ENCODE measurements at regions not wholly inside any gene's neighbourhood (a gene's known extent, or its start where the extent isn't known, plus 50 kb on each side); places are given as distances from the start of the nearest gene placed in this dataset.

DNA sequence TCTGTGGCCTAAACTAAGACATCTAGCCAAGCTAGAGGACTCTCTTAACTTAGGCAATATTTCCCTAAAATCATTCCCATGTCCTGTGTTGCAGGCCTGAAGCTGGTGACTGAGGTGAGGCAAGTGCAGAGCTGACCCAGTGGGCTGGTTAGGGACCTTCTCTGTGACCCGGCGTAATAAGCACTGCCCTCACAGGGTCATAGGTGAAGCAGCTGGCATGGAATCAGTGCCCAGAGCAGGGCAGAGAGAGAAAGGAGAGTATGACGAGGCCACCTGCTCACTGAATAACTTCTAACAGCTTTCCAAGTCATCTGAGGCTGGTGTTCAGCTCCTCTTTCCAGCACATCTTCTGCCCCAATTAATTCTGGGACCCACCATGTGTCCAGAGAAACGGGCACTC, 197.0 kb downstream of the ANAPC1 start:
- H3K27me3 Mint-ChIP-seq, result peaks cover 3% of the 10 kb centered on the region
- no peak overlapping the region for H3K4me3 Mint-ChIP-seq
- ATAC-seq (ENCODE audit: low read depth) (no peak), DNase-seq (ENCODE audit: low spot score in 2 of 2) (no peak)
- H3K36me3 Mint-ChIP-seq, result no peaks in the 10 kb centered on the region
- H3K9me3 Mint-ChIP-seq, result no peaks in the 10 kb centered on the region
- H3K27ac Mint-ChIP-seq, result no peak overlapping the region
- no peaks in the 10 kb centered on the region for H3K4me1 Mint-ChIP-seq

DNA sequence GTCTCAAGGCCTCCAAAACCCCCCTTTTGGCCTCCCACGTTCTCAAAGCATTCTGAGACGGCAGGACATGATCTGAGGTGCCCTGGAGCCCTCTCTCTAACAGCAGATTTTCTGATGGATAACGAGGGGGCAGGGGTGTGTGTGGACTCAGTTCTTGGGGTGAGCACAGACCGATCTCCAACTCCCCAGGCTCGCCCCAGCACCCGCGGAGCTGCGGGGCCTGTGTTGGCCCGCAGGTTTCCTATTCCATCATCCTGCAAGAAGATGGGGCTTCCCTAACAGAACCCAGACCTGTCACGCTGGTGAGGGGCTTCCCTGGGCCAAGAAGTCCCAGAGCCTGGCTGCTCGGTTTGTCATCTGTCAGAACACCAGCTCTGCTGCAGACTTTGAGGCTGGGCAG, 196.1 kb downstream of the ANAPC1 start:
- Mint-ChIP-seq H3K27ac (no peak overlapping the region), H3K4me3 (no peak overlapping the region), H3K4me1 (no peaks in the 10 kb centered on the region), H3K9me3 (no peaks in the 10 kb centered on the region), H3K27me3 (peaks cover 3% of the 10 kb centered on the region), H3K36me3 (no peaks in the 10 kb centered on the region)
- DNase-seq (ENCODE audit: low spot score in 2 of 2) (no peak), ATAC-seq (ENCODE audit: low read depth) (no peak)

DNA sequence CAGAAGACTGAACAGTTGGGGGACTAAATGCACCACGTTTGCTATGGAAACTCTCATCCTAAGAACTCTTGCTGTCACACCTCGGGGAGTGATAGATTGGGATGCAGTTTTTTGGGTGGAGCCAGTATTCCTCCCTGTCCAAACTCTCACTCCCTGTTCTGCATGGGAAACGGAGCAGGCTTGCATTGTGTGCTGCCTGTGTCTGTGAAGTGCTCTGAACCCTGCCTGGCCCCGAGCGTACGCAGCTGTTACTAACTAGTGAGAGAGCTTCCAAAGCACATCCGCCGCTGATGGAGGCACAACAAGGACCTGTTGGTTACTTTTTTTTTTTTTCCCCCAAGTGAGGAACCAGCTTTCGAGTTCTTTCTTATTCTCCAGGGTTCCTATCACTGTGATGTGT, 195.5 kb downstream of the ANAPC1 start:
- Mint-ChIP-seq H3K4me3 (no peak overlapping the region), H3K4me1 (no peaks in the 10 kb centered on the region), H3K9me3 (no peaks in the 10 kb centered on the region), H3K27ac (no peak overlapping the region), H3K27me3 (peaks cover 5% of the 10 kb centered on the region), H3K36me3 (no peaks in the 10 kb centered on the region)
- DNase-seq (ENCODE audit: low spot score in 2 of 2) (no peak), ATAC-seq (ENCODE audit: low read depth) (no peak)

DNA sequence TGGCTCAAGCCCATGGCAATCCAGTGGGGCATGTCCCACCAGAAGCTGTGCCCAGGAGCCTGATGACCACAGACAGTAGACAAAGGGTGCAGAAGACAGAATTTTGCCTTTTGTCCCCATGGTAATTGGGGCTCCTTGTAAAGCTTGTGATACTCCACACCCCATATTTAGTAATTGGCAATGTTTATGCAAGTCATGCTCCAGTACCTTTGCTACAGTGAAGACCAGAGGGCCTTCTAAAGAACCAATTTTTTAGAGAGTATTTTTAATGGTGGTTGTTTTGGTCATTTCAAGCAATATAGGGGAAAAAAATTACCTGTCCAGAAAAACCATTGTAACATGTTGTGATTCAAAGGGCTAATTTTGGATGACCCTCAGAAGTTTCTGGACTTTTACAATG, 194.8 kb downstream of the ANAPC1 start:
- no peak for DNase-seq (ENCODE audit: low spot score in 2 of 2)
- Mint-ChIP-seq H3K27me3 (peaks cover 7% of the 10 kb centered on the region), H3K27ac (no peak overlapping the region), H3K36me3 (peaks cover 2% of the 10 kb centered on the region), H3K9me3 (peaks cover 2% of the 10 kb centered on the region), H3K4me1 (no peaks in the 10 kb centered on the region), H3K4me3 (no peak overlapping the region)
- ATAC-seq (ENCODE audit: low read depth), result no peak

DNA sequence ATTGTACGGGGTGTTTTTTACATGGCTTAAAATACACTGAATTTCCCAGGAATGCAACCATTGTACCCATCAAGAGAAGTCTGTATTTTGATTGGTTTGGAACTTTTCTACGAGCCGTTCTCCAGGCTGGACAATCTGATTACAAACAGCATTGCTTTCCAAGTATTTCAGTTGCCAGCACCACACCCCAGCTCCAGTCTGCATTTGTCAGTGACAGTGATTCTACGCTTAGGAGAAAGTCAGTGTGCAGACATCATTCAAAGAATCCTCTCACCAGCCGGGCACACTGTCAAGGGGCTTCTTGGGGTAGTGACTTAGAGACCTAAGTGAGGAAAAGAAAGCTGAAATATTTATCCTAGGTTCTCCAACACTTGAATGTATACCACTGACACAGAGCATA, 194.1 kb downstream of the ANAPC1 start:
- no peak overlapping the region for H3K27ac Mint-ChIP-seq
- peaks cover 2% of the 10 kb centered on the region for H3K9me3 Mint-ChIP-seq
- ATAC-seq (ENCODE audit: low read depth), result no peak
- H3K36me3 Mint-ChIP-seq, result peaks cover 3% of the 10 kb centered on the region
- no peak overlapping the region for H3K4me3 Mint-ChIP-seq
- no peaks in the 10 kb centered on the region for H3K4me1 Mint-ChIP-seq
- peaks cover 8% of the 10 kb centered on the region for H3K27me3 Mint-ChIP-seq
- no peak for DNase-seq (ENCODE audit: low spot score in 2 of 2)

DNA sequence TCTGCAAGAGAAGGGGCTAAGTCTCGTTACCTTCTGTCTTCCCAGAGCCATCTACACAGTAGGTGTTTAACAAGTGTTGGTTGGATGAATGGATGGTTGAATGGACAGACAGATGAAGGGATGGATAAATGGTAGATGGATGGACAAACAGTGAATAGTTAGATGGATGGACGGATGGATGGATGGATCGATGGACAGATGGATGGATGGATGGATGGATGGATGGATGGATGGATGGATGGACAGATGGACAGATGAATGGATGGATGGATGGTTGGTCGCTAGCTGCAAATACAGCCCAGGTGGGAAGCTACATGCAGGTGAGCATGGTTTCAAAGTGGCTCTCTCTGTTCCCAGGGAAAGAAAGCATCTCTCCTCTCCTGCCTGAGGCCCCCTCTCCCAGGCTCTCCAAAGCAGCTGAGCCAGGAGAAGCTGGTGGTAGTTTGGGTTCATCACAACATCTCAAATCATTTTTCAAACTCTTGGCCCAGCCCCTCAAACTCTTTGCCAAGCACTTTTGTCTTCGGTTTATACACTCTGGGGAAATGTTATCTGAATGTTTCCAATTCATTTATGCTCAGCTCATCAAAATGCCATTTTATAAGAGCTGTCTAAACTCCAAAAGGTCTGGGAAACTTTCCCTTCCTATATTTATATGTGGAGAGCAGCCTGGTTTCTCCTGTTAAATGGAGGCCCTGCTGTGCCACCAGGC, 192.7 kb downstream of the ANAPC1 start:
- DNase-seq (ENCODE audit: low spot score in 2 of 2) (no peak), ATAC-seq (ENCODE audit: low read depth) (no peak)
- H3K27ac Mint-ChIP-seq, result no peak overlapping the region
- H3K9me3 Mint-ChIP-seq, result peaks cover 4% of the 10 kb centered on the region
- H3K27me3 Mint-ChIP-seq, result peaks cover 9% of the 10 kb centered on the region
- no peaks in the 10 kb centered on the region for H3K4me1 Mint-ChIP-seq
- H3K4me3 Mint-ChIP-seq, result no peak overlapping the region
- peaks cover 4% of the 10 kb centered on the region for H3K36me3 Mint-ChIP-seq

DNA sequence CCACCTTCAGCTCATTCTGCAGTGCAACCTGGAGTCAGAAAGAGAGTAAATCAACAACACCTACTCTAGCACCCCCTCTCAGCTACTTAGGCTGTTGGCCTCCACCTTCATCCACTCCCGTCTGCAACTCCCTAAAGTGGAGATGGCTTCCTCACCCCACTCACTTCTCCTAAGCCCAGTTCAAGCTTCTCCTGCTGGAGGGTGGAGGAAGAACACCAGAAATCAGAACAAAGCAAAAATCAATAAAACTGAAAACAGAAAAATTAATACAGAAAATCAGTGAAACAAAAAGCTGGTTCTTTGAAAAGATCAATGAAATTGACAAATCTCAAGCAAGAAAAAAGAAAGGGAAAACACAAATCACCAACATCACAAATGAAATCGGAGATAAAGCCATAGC, 191.7 kb downstream of the ANAPC1 start:
- no peaks in the 10 kb centered on the region for H3K4me1 Mint-ChIP-seq
- no peak overlapping the region for H3K4me3 Mint-ChIP-seq
- H3K27ac Mint-ChIP-seq, result no peak overlapping the region
- peaks cover 4% of the 10 kb centered on the region for H3K36me3 Mint-ChIP-seq
- no peak for DNase-seq (ENCODE audit: low spot score in 2 of 2)
- ATAC-seq (ENCODE audit: low read depth), result no peak
- peaks cover 9% of the 10 kb centered on the region for H3K27me3 Mint-ChIP-seq
- peaks cover 4% of the 10 kb centered on the region for H3K9me3 Mint-ChIP-seq

DNA sequence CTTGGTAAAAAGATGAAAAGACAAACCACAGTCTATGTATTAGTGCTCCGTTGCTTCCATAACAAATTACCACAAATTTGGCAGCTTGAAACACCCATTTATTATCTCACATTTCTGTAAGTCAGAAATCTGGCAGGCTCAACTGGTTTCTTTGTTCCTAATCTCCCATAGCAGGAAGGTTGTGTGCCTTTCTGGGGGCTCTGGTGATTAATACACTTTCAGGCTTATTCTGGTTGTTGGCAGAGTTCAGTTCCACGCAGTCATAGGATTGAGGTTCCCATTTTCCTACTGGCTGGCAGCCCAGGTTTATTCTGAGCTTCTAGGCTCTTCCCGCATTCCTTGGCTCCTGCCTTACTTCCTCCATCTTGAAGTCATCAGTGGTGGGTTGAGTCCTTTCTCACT, 189.3 kb downstream of the ANAPC1 start:
- no peak overlapping the region for H3K4me3 Mint-ChIP-seq
- H3K4me1 Mint-ChIP-seq, result peaks cover 6% of the 10 kb centered on the region
- ATAC-seq (ENCODE audit: low read depth), result no peak
- peaks cover 4% of the 10 kb centered on the region for H3K9me3 Mint-ChIP-seq
- peaks cover 4% of the 10 kb centered on the region for H3K36me3 Mint-ChIP-seq
- H3K27ac Mint-ChIP-seq, result no peak overlapping the region
- H3K27me3 Mint-ChIP-seq, result peaks cover 14% of the 10 kb centered on the region
- no peak for DNase-seq (ENCODE audit: low spot score in 2 of 2)

DNA sequence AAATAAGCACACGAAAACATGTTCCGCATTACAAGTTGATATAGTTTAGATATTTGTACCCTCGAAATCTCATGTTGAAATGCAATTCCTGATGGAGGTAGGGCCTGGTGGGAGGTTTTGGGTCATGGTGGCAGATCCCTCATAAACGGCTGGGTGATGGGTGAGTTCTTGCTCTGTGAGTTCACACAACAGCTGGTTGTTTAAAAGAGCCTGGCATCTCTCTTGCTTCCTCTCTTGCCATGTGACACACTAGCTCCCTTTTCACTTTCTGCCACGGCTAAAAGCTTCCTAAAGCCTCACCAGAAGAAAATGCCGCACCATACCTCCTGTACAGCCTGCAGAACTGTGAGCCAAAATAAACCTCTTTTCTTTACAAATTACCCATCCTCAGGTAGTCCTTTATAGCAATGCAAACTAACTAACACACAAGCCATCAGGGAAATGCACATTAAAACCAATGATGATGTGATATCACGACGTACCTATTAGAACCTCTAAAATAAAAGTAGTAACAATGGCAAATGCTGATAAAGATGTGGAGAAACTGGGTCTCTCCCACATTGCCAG, 188.5 kb downstream of the ANAPC1 start:
- Mint-ChIP-seq H3K36me3 (peaks cover 4% of the 10 kb centered on the region), H3K9me3 (peaks cover 4% of the 10 kb centered on the region), H3K4me1 (peaks cover 6% of the 10 kb centered on the region), H3K27me3 (peaks cover 14% of the 10 kb centered on the region), H3K27ac (no peak overlapping the region), H3K4me3 (no peak overlapping the region)
- ATAC-seq (ENCODE audit: low read depth), result no peak
- DNase-seq (ENCODE audit: low spot score in 2 of 2), result no peak

DNA sequence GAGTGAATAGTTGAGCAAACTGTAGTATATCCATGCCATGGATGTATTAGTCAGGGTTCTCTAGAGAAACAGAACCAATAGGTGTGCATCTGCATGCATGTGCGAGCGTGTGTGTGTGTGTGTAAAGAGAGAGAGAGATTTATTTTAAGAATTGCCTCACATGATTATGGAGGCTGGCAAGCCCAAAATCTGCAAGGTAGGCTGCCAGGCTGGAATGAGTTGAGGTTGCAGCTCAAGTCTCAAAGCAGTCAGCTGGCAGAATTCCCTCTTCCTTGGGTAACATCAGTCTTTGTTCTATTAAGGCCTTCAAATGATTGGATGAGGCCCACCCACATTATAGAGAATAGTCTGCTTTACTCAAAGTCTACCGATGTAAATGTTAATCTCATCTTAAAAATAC, 187.8 kb downstream of the ANAPC1 start:
- Mint-ChIP-seq H3K27me3 (peaks cover 11% of the 10 kb centered on the region), H3K4me3 (no peak overlapping the region), H3K9me3 (peaks cover 4% of the 10 kb centered on the region), H3K4me1 (peaks cover 6% of the 10 kb centered on the region), H3K27ac (no peak overlapping the region), H3K36me3 (peaks cover 4% of the 10 kb centered on the region)
- ATAC-seq (ENCODE audit: low read depth), result no peak
- DNase-seq (ENCODE audit: low spot score in 2 of 2), result no peak

DNA sequence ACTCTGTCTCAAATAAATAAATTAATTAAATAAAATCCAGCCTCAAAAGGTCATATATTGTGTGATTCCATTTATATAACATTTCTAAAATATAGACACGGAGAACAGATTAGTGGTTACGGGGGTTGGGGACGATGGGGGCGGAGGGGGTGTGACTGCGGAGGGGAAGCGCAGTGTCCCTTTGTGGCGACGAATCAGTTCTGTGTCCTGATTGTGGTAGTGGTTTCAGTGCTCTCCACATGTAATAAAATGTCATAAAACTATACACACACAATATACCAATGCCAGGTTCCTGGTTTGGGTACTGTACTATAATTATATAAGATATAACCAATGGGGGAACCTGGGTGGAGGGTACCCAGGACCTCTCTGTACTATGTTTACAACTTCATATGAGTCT, 186.4 kb downstream of the ANAPC1 start:
- Mint-ChIP-seq H3K27ac (no peak overlapping the region), H3K4me3 (no peak overlapping the region), H3K36me3 (peaks cover 4% of the 10 kb centered on the region), H3K27me3 (peaks cover 13% of the 10 kb centered on the region), H3K4me1 (peaks cover 8% of the 10 kb centered on the region), H3K9me3 (peaks cover 4% of the 10 kb centered on the region)
- ATAC-seq (ENCODE audit: low read depth) (no peak), DNase-seq (ENCODE audit: low spot score in 2 of 2) (no peak)

DNA sequence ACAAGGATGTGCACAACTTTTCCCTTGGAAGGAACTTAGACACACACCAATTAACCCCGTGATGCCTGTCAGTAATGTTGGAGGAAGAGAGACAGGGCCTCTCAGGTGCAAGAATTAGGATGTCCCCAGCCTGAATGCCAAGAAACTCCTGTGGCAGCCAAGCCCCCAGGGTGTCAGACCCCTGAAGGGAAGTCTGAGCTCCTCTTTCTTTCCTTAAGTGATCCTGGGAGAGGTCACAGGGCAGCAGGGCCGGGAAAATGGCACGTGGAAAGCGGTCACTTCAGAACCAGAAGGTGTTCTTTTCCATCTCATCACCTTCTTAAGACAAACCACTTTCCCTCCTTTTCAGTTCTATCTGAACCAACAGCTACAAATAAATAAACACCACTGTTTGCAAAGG, 185.9 kb downstream of the ANAPC1 start:
- Mint-ChIP-seq H3K4me1 (peaks cover 8% of the 10 kb centered on the region), H3K36me3 (peaks cover 4% of the 10 kb centered on the region), H3K27ac (no peak overlapping the region), H3K27me3 (peaks cover 13% of the 10 kb centered on the region), H3K9me3 (peaks cover 4% of the 10 kb centered on the region), H3K4me3 (no peak overlapping the region)
- ATAC-seq (ENCODE audit: low read depth) (no peak), DNase-seq (ENCODE audit: low spot score in 2 of 2) (no peak)

DNA sequence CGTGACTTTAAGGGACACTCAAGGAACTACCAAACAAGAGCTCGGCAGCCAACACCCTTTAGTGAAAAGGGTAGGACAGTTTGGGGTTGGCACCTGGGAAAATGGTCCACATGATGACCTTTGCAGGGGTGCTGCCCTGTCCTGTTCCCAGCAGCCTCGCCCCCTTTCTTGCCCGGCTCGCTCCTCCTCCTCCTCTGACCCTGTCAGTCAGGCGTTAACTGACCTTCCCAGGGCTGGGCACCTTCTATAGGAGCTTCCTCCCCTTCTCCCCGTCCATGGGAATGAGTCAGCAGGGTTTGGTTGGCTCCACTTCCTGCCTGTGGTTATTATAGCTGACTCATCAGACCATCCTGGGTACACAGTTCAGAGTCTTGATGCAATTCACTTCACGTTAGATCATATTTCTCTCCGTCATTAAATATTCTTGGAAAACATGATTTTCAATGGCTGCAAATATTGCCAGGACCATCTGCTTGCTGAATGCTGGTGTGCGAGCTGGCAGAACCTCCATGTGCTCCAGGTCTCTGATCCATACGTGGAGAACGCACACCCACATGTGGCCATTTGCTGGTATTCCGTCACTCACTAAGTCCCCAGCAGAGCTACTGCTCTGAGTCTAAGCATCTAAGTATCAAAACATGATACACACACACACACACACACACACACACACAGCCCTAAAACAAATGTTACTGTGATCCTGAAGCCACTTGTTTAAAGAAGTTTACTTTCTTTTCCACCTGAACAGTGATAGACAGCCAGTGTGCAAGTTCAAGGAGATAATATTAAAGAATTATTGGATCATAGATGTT, 185.0 kb downstream of the ANAPC1 start:
- Mint-ChIP-seq H3K9me3 (peaks cover 2% of the 10 kb centered on the region), H3K4me1 (peaks cover 8% of the 10 kb centered on the region), H3K4me3 (no peak overlapping the region), H3K27ac (no peak overlapping the region), H3K27me3 (peaks cover 10% of the 10 kb centered on the region), H3K36me3 (peaks cover 2% of the 10 kb centered on the region)
- ATAC-seq (ENCODE audit: low read depth), result no peak
- DNase-seq (ENCODE audit: low spot score in 2 of 2), result no peak

DNA sequence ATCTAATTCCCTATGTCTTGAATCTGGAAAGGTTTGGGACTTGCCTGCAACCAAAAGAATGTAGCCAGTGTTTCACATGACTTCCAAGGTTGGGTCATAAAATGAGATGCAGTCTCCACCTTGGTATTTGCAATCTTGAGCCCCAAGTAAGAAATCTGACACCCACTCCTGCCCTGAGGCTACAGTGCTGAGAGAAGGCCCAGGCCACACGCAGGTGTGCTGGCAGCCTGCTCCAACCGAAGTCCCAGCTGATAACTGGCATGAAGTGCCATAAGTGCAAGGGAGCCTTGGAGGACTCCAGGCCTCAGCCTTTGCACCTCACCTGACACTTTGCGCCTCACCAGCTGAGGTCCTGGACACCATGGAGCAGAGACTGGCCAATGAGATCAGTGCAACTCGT, 182.7 kb downstream of the ANAPC1 start:
- no peak for ATAC-seq (ENCODE audit: low read depth)

More for the DNA sequence above, 182.7 kb downstream of the ANAPC1 start:
- H3K4me3 Mint-ChIP-seq, result no peak overlapping the region
- peaks cover 12% of the 10 kb centered on the region for H3K4me1 Mint-ChIP-seq
- H3K9me3 Mint-ChIP-seq, result no peaks in the 10 kb centered on the region
- no peaks in the 10 kb centered on the region for H3K36me3 Mint-ChIP-seq
- DNase-seq (ENCODE audit: low spot score in 2 of 2), result no peak
- peaks cover 8% of the 10 kb centered on the region for H3K27me3 Mint-ChIP-seq
- H3K27ac Mint-ChIP-seq, result no peak overlapping the region
